Activated CD8-positive, alpha-beta T cell treated with anti-CD3 and anti-CD28 coated beads for 36 hours (primary cell): ENCODE measurements at regions not wholly inside any gene's neighbourhood (a gene's known extent, or its start where the extent isn't known, plus 50 kb on each side); places are given as distances from the start of the nearest gene placed in this dataset.

Experiments
- ATAC-seq: fragments of 200-7000 bp; cut with Tn5 transposase; one replicate; pipeline ENCODE4 v1.10.0; 2021; ENCODE audit warnings: mild to moderate bottlenecking, moderate library complexity
- CTCF ChIA-PET: fragments of 350-600 bp; sonication (Branson Sonifier 250); formaldehyde crosslinking; loops from one replicate; lab custom pipeline; 2021; ENCODE audit warnings: antibody characterized with exemption; lab: Charles Lee
- POLR2A ChIA-PET: fragments of 350-600 bp; sonication (Branson Sonifier 250); formaldehyde crosslinking; loops from one replicate; lab custom pipeline; 2021; ENCODE audit warnings: antibody characterized with exemption; lab: Charles Lee
- DNase-seq: peaks from one replicate; pipeline ENCODE4 v3.0.0-alpha.2; 2020
- H3K27ac Mint-ChIP-seq: one replicate; pipeline ENCODE4 v1.8.0; 2021; ENCODE audit warnings: mild to moderate bottlenecking, mixed read lengths
- H3K27me3 Mint-ChIP-seq: one replicate; pipeline ENCODE4 v1.8.0; 2021; ENCODE audit warnings: mixed read lengths
- H3K36me3 Mint-ChIP-seq: one replicate; pipeline ENCODE4 v1.8.0; 2021; ENCODE audit warnings: low read depth, mixed read lengths
- H3K4me1 Mint-ChIP-seq: one replicate; pipeline ENCODE4 v1.8.0; 2021; ENCODE audit warnings: low read depth, mixed read lengths
- H3K4me3 Mint-ChIP-seq: one replicate; pipeline ENCODE4 v1.8.0; 2021; ENCODE audit warnings: mild to moderate bottlenecking, moderate library complexity, mixed read lengths
- H3K9me3 Mint-ChIP-seq: one replicate; pipeline ENCODE4 v1.8.0; 2021; ENCODE audit warnings: mixed read lengths
- intact Hi-C: fragments of 100-400 bp; cut with micrococcal nuclease; formaldehyde crosslinking; loops from one replicate; pipeline ENCODE4 v1.10.0; 2022
- TF ChIP-seq, protein P1 (sequence below): fragments of 200-600 bp; IDR thresholded peaks from one replicate; pipeline ENCODE4 v1.8.0; 2022; ENCODE audit warnings: antibody characterized with exemption, mild to moderate bottlenecking

DNA sequence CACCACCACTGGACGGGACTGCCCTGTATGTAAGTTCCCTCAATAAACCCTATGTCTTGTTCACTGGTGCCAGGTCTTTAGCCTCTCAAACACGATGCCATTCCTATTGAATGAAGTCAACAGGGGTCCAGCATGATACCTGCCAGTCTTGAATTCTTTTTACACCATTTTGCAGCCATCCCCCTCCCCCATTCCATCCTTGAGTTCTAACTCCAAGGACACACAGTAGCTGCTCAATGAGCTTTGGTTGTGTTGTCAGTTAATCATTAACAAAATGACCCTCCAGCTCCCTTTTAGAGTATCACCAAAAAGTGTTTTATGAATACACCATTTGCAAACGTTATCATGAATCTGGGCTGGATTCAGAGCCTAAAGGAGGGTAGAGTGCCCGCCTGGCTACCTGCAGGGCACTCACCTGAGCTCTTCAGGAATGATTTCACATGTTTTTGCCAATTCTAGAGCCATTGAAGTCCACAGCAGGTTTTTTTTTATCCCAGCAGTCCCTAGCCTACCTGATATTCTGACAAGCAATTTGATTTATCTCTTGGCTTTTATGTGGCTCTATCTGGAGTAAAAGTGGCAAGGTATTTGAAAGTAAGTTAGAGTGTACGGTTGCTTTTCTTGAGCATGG, 271.8 kb downstream of the SMARCA2 start:
- ChIA-PET CTCF (interaction anchor here (0.7 kb wide), 1 partner anchor 582 kb away, joined by 3 read pairs; no protein-coding TSS in a partner anchor), POLR2A (no interaction called here)
- peaks cover 8% of the 10 kb centered on the region for H3K27me3 Mint-ChIP-seq
- no peaks in the 10 kb centered on the region for H3K4me1 Mint-ChIP-seq
- no peak overlapping the region for H3K4me3 Mint-ChIP-seq
- intact Hi-C loops: no loop called here
- H3K9me3 Mint-ChIP-seq: no peaks in the 10 kb centered on the region
- no peaks in the 10 kb centered on the region for H3K36me3 Mint-ChIP-seq
- no peak overlapping the region for H3K27ac Mint-ChIP-seq
- no peak for ATAC-seq
- no peak for DNase-seq
- TF ChIP-seq, protein P1, sequence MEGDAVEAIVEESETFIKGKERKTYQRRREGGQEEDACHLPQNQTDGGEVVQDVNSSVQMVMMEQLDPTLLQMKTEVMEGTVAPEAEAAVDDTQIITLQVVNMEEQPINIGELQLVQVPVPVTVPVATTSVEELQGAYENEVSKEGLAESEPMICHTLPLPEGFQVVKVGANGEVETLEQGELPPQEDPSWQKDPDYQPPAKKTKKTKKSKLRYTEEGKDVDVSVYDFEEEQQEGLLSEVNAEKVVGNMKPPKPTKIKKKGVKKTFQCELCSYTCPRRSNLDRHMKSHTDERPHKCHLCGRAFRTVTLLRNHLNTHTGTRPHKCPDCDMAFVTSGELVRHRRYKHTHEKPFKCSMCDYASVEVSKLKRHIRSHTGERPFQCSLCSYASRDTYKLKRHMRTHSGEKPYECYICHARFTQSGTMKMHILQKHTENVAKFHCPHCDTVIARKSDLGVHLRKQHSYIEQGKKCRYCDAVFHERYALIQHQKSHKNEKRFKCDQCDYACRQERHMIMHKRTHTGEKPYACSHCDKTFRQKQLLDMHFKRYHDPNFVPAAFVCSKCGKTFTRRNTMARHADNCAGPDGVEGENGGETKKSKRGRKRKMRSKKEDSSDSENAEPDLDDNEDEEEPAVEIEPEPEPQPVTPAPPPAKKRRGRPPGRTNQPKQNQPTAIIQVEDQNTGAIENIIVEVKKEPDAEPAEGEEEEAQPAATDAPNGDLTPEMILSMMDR: no peak

DNA sequence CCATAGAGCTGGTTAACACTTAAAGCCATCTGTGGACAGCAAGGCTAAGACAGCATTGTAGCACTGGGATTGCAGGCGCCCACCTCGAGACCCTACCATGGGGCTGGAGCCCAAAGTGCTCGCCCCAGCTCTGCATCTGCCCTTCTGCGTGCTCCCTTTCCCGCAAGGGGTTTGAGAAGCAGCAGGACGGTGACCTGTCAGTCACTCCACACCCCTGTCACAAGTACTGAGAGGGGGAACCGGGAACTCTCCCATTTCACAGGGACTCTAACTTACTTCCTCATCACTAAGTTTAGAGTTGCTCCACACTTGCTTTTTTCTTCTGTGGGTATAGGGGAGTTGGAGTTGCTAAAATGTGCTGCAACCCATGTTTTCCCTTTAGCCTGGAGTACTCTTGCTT, 273.2 kb downstream of the SMARCA2 start:
- Mint-ChIP-seq H3K27me3 (peaks cover 8% of the 10 kb centered on the region), H3K27ac (no peak overlapping the region), H3K4me1 (no peaks in the 10 kb centered on the region), H3K36me3 (no peaks in the 10 kb centered on the region), H3K4me3 (no peak overlapping the region), H3K9me3 (no peaks in the 10 kb centered on the region)
- POLR2A ChIA-PET: no interaction called here
- ATAC-seq: no peak
- DNase-seq: no peak
- intact Hi-C loops: no loop called here
- TF ChIP-seq, protein P1: no peak
- CTCF ChIA-PET: no interaction called here

DNA sequence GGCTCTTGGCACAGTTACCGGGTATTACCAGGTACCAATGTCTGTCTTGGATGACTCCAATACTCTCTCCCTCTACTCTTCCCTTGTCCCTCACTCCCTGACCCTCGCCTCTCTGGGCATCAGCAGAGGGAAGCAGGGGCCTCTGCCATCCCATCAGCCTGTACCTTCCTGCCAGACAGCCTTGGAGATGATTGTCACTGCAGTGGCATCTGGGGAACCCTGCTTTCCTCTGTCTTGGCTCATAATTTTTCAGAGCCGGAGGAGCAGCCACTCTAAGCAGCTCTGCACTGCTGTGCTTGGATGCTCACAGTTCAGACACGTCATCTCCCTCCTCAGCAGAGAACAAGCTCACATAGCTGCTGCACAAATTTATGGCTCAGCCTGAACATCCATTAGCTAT, 274.1 kb downstream of the SMARCA2 start:
- intact Hi-C loops: no loop called here
- no peak overlapping the region for H3K27ac Mint-ChIP-seq
- ATAC-seq (no peak), DNase-seq (no peak)
- no peaks in the 10 kb centered on the region for H3K36me3 Mint-ChIP-seq
- H3K4me1 Mint-ChIP-seq: no peaks in the 10 kb centered on the region
- TF ChIP-seq, protein P1: no peak
- ChIA-PET CTCF (no interaction called here), POLR2A (no interaction called here)
- H3K4me3 Mint-ChIP-seq: no peak overlapping the region
- no peaks in the 10 kb centered on the region for H3K9me3 Mint-ChIP-seq
- H3K27me3 Mint-ChIP-seq: peaks cover 8% of the 10 kb centered on the region

DNA sequence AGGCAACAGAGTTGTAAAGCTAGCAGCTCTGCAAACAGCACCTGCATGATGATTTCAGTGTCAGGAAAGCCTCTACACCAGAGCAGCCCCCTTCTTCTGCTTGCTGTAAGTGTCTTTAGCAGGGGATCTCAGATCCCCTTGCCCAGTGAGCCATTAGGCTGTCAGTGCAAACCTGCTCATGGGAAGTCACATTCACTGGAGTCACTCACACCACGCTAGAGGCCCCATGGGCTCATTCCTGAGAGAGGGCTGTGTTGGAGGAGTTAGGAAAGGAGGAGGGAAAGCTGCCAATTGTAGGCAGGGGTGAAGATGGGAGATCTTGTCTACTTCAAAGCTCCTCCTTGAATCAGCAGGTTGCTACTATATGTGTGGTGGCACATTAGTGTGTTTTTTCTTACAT, 275.2 kb downstream of the SMARCA2 start:
- Mint-ChIP-seq H3K36me3 (no peaks in the 10 kb centered on the region), H3K27ac (no peak overlapping the region), H3K4me1 (no peaks in the 10 kb centered on the region), H3K27me3 (peaks cover 8% of the 10 kb centered on the region), H3K9me3 (no peaks in the 10 kb centered on the region), H3K4me3 (no peak overlapping the region)
- TF ChIP-seq, protein P1: no peak
- ChIA-PET CTCF (no interaction called here), POLR2A (no interaction called here)
- DNase-seq: no peak
- no peak for ATAC-seq
- intact Hi-C loops: no loop called here

DNA sequence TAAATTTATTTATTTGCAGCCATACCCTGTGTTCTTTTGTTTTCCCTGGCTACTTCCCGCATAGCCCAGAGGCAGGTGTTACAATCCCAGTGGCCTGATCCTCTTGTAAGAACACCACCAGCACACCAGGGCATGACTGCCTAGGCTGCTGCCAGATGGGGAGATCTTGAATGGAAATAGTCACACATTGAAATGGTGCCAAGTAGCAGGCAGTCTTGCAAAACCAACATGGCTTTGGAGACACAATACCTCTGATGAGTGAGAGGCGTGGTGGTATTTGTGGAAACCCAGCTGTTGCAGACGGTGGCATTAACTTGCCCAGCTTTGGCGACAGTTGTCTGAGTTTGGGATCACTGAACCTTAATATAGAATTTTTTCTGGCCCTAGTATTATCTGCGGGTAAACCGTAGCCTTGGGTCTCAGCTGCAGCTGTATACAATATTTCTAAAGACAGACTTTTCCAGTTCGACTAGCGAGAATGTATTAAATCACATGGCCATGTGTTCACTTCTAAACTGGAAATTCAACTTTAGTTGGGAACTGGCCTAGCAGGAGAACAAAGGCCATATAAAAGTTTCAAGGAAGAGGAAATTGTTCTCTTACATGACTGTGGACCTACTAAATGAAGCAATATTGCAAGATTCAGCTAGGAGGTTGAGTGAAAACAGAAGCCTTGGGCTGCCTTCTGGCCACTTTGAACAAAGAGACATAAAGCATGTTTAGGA, 277.0 kb downstream of the SMARCA2 start:
- intact Hi-C loops: no loop called here
- CTCF ChIA-PET: no interaction called here
- no peak for ATAC-seq
- TF ChIP-seq, protein P1: no peak
- peaks cover 6% of the 10 kb centered on the region for H3K27me3 Mint-ChIP-seq
- H3K4me1 Mint-ChIP-seq: no peaks in the 10 kb centered on the region
- no peak overlapping the region for H3K4me3 Mint-ChIP-seq
- DNase-seq: no peak
- no peaks in the 10 kb centered on the region for H3K36me3 Mint-ChIP-seq
- H3K27ac Mint-ChIP-seq: no peak overlapping the region
- H3K9me3 Mint-ChIP-seq: no peaks in the 10 kb centered on the region
- POLR2A ChIA-PET: no interaction called here
